ENCODE measurements at regions not wholly inside any gene's neighbourhood (a gene's known extent, or its start where the extent isn't known, plus 50 kb on each side); places are given as distances from the start of the nearest gene placed in this dataset.

DNA sequence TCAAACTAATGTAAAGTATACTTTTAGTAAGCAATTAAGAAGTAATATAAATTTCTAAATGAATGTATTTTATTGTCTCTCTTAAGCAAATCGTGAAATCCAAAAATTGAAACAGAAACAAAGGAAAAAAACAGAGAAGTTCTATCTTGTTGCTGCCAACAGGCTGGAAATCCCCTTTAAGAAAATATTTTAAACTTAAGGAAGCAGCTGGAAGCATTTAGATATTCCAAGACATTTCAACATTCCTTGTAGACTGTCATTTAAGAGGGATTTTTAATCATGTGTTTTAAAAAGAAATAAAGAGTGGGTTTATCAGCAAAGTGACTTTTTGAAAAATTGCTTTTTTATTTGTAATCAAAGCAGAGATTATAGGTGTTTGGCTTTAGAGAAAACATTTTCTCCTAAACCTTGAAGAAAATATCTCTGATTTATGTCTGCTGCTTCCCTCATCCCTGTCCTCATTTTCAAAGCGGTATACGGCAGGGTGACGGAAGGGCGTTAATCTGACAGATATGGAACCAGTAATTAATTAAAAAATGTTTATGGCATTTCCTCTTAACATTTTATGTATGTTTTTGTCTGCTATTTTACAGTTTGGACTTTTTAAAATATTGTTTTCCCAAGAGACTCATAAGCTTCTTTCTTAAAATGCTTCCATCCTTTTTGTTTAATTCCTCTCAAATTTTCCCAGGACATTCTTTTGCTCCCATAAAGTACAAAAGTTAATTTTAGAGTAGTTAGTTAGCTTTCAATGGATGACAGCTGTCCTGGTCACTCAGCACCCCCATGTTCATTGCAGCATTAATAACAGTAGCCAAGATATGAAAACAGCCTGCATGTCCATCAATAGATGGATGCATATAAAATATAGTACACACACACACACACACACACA lies 245.6 kb downstream of the LURAP1L start:
- TF ChIP-seq, protein P1, sequence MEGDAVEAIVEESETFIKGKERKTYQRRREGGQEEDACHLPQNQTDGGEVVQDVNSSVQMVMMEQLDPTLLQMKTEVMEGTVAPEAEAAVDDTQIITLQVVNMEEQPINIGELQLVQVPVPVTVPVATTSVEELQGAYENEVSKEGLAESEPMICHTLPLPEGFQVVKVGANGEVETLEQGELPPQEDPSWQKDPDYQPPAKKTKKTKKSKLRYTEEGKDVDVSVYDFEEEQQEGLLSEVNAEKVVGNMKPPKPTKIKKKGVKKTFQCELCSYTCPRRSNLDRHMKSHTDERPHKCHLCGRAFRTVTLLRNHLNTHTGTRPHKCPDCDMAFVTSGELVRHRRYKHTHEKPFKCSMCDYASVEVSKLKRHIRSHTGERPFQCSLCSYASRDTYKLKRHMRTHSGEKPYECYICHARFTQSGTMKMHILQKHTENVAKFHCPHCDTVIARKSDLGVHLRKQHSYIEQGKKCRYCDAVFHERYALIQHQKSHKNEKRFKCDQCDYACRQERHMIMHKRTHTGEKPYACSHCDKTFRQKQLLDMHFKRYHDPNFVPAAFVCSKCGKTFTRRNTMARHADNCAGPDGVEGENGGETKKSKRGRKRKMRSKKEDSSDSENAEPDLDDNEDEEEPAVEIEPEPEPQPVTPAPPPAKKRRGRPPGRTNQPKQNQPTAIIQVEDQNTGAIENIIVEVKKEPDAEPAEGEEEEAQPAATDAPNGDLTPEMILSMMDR (IDR thresholded peaks at IDR 0.05; ENCODE audit: low read length) = no peak
- no peak for TF ChIP-seq EZH2 (optimal IDR thresholded peaks at IDR 0.05; ENCODE audit: low read depth, low read length)
- TF ChIP-seq EZH2phosphoT487 (IDR thresholded peaks at IDR 0.05; ENCODE audit: low read length) = no peak
